Upper lobe of left lung (tissue), 6 donors: ENCODE measurements at regions not wholly inside any gene's neighbourhood (a gene's known extent, or its start where the extent isn't known, plus 50 kb on each side); places are given as distances from the start of the nearest gene placed in this dataset.

Experiments used
- ATAC-seq, 2 donors: fragments of 200-7000 bp; cut with Tn5 transposase; one replicate each; pipeline ENCODE4 v1.9.1; 2022; ENCODE audit warnings: mild to moderate bottlenecking in 2 of 2, moderate library complexity in 2 of 2; ENCODE audit not compliant: low FRiP score in 2 of 2
- DNase-seq, 2 donors: peaks; one replicate each; pipeline ENCODE4 v3.0.0-alpha.2; 2019 to 2020
- H3K27ac ChIP-seq, 4 donors: fragments of 200-600 bp; sonication (generic); one replicate each; pipeline ENCODE4 v1.5.1; 2016 to 2019
- H3K27me3 ChIP-seq, 4 donors: fragments of 200-600 bp; sonication (generic); one replicate each; pipeline ENCODE4 v1.5.1; 2017 to 2019
- H3K36me3 ChIP-seq, 4 donors: fragments of 200-600 bp; sonication (generic); one replicate each; pipeline ENCODE4 v1.5.1; 2016 to 2019
- H3K4me1 ChIP-seq, 4 donors: fragments of 200-600 bp; sonication (generic); one replicate each; pipeline ENCODE4 v1.5.1; 2018 to 2019
- H3K4me3 ChIP-seq, 4 donors: fragments of 200-600 bp; sonication (generic); one replicate each; pipeline ENCODE4 v1.5.1; 2017 to 2019; ENCODE audit warnings: mild to moderate bottlenecking in 2 of 4, moderate library complexity in 1 of 4
- H3K9me3 ChIP-seq, 4 donors: fragments of 200-600 bp; sonication (generic); one replicate each; pipeline ENCODE4 v1.5.1; 2018 to 2019
- EP300 ChIP-seq, 4 donors: sonication (generic); formaldehyde crosslinking; IDR thresholded peaks; one replicate each; pipeline ENCODE4 v1.5.1; 2017; ENCODE audit warnings: antibody characterized with exemption in 4 of 4, control low read depth in 2 of 4
- POLR2A ChIP-seq, 4 donors: fragments of 450-650 bp; IDR thresholded peaks; one replicate each; pipeline ENCODE4 v1.5.1; 2016 to 2017; ENCODE audit warnings: antibody characterized with exemption in 4 of 4, mild to moderate bottlenecking in 2 of 4
- POLR2AphosphoS5 ChIP-seq, 2 donors: sonication (generic); formaldehyde crosslinking; IDR thresholded peaks; one replicate each; pipeline ENCODE4 v1.5.1; 2017; ENCODE audit warnings: antibody characterized with exemption in 2 of 2
- WGBS, 2 donors: methylation state at CpG; one replicate each; pipeline ENCODE4 v1.1.5; 2017 to 2018; 5-methylcytosine and 5-hydroxymethylcytosine counted together
- TF ChIP-seq, protein P1 (sequence below), 6 experiments: fragments of 450-650 bp in 4 of 6; fragments of 200-600 bp in 2 of 6; sonication (generic) in 2 of 6; IDR thresholded peaks; one replicate each; pipeline ENCODE4 v1.5.1; 2016 to 2019; ENCODE audit warnings: antibody characterized with exemption in 6 of 6
- donor health status: DM: no; HTN: no; CAD: no; lungs with moderate emphysema.
- donor health status: DM: no; HTN: yes; CAD: no; lungs with severe emphysema.

DNA sequence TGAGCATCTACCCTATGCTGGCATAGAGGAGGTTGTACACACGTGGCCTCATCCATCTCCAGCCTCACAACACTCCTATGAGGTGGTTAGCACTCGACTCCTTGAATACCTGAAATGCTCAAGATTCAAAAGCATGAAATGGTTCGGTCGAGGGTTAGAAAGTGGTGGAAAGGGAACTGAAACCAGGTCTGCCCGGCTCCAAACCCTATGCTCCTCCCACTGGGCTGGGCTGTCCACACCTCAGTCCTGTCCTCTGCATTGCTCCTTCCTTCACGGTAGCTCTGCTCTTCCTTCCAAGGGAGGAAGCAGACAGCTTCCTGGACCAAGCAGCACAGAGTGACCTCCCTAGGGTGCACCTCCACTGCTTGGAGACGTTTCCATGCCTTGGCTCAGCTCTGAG, 565.2 kb upstream of the ID2 start:
- H3K4me3 ChIP-seq: no peak overlapping the region
- DNase-seq: no peak
- H3K9me3 ChIP-seq: no peaks in the 10 kb centered on the region
- no peaks in the 10 kb centered on the region for H3K36me3 ChIP-seq
- 60 to 70% methylated on average over 6 to 7 of the region's 7 CpGs for WGBS, 2 donors
- H3K4me1 ChIP-seq: peaks cover 0 to 24% (median 16%) of the 10 kb centered on the region in 4 donors
- peak in 1 of 2 donors; percentile 33 for ATAC-seq
- TF ChIP-seq POLR2AphosphoS5 (IDR thresholded peaks at IDR 0.05) (no peak), POLR2A (IDR thresholded peaks at IDR 0.05) (no peak), EP300 (IDR thresholded peaks at IDR 0.05) (no peak)
- TF ChIP-seq, protein P1, sequence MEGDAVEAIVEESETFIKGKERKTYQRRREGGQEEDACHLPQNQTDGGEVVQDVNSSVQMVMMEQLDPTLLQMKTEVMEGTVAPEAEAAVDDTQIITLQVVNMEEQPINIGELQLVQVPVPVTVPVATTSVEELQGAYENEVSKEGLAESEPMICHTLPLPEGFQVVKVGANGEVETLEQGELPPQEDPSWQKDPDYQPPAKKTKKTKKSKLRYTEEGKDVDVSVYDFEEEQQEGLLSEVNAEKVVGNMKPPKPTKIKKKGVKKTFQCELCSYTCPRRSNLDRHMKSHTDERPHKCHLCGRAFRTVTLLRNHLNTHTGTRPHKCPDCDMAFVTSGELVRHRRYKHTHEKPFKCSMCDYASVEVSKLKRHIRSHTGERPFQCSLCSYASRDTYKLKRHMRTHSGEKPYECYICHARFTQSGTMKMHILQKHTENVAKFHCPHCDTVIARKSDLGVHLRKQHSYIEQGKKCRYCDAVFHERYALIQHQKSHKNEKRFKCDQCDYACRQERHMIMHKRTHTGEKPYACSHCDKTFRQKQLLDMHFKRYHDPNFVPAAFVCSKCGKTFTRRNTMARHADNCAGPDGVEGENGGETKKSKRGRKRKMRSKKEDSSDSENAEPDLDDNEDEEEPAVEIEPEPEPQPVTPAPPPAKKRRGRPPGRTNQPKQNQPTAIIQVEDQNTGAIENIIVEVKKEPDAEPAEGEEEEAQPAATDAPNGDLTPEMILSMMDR (IDR thresholded peaks at IDR 0.05): no peak
- H3K27me3 ChIP-seq: no peaks in the 10 kb centered on the region
- H3K27ac ChIP-seq: no peak overlapping the region

DNA sequence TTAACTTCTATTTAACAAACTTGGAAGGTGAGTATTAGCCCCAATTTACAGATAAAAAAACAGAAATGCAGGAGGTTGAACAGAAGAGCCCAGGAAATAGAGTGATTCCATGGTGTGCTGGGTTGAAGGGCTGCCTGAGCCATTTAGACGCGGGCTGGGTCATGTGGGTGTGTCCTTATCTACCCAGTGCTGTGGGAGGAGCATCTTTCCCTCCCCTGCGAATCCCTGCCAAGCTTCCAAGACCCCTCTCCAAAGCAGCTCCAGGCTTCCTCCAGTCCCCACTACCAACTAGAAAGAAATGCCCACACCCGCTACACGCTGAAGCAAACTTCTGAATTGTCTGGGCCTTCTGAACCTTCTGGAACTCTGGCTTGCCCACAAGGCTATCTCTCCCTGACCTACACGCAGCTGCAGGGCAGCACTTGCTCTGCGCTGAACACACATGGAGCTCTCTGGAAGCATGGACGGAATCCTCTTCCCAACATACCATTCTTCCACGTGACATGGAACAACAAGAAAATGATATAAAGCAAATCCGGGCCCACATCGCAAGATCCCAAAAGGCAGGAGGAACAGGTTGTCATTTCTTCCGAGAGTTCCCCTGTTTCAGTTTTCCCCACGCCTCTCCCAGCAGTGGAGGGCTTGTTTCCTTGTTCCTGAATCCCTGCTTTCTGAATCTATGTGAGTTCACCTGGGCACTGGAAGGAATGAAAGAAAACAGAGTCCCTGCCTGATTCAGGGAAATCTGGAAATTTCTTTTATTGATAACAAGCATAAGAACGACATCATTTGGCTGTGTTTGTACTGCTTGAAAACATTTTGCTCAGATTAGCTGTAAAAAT, 562.7 kb upstream of the ID2 start:
- Histone ChIP-seq H3K4me3 (no peak overlapping the region), H3K36me3 (no peaks in the 10 kb centered on the region), H3K4me1 (peaks cover 0 to 29% (median 16%) of the 10 kb centered on the region in 4 donors), H3K27ac (peak overlapping the region in 3 of 4 donors; percentile 2 to 35 (median 31)), H3K27me3 (no peaks in the 10 kb centered on the region), H3K9me3 (no peaks in the 10 kb centered on the region)
- 81 to 88% methylated on average over 14 of the region's 14 CpGs for WGBS, 2 donors
- DNase-seq (no peak), ATAC-seq (no peak)
- TF ChIP-seq, protein P1 (IDR thresholded peaks at IDR 0.05): no peak
- TF ChIP-seq EP300 (IDR thresholded peaks at IDR 0.05): no peak
- no peak for TF ChIP-seq POLR2A (IDR thresholded peaks at IDR 0.05)
- TF ChIP-seq POLR2AphosphoS5 (IDR thresholded peaks at IDR 0.05): no peak

DNA sequence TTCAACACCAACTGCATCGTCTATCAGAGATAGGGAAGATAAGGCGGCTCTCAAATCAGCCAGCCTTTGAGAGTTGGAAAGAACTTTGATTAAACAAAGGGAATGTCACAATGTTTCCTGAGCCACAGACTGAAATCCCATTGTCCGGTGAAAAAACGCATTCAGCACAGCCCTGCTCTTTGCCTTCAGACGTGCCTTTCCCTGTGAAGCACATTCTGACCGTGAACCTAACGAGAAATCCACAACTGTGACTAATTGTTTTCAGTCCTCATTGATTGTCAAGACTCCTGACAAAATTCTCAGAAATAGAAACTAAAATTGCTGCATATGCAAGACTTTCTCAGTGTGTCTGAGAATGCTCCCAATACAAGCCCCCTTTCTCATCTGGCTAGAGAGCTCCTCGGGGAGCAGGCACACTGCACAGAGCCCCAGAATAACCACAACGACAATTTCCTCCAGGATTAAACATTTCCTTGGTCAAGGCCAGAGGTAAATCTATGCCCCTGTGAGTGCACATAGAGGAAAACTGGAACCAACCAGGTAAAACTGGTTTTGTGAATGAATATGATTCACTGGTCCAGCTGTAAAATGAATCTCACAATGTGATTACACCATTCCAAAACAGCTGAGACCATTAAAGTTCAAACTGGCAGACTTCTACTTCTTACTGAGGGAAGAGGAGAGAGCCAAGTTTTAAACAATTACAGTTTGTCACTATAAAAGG, 561.9 kb upstream of the ID2 start:
- no peak overlapping the region for H3K4me3 ChIP-seq
- H3K27ac ChIP-seq: peak overlapping the region in 3 of 4 donors; percentile 2 to 35 (median 31)
- no peaks in the 10 kb centered on the region for H3K9me3 ChIP-seq
- peaks cover 0 to 29% (median 16%) of the 10 kb centered on the region in 4 donors for H3K4me1 ChIP-seq
- H3K27me3 ChIP-seq: no peaks in the 10 kb centered on the region
- H3K36me3 ChIP-seq: no peaks in the 10 kb centered on the region
- ATAC-seq: peak in 1 of 2 donors; percentile 22
- no peak for TF ChIP-seq POLR2A (IDR thresholded peaks at IDR 0.05)
- no peak for TF ChIP-seq EP300 (IDR thresholded peaks at IDR 0.05)
- TF ChIP-seq POLR2AphosphoS5 (IDR thresholded peaks at IDR 0.05): no peak
- TF ChIP-seq, protein P1 (IDR thresholded peaks at IDR 0.05): no peak
- 18 to 25% methylated on average over 9 of the region's 9 CpGs for WGBS, 2 donors
- no peak for DNase-seq

DNA sequence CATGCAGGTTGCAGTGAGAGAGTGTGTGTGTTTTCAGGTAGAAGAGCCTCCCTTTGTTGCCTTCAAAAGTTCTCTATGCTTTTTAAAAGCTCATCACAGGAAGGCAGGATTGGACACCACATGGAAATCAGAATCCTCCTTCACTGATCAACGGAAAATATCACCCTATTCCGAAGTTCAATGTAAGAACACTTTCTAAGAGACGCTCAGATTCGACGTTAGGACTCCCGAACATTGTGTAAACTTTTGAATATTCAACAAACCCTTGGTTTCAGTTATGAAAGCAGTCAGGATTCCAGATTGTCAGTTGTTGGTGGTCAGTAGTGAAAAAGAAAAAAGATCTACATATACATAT, 561.4 kb upstream of the ID2 start:
- H3K4me1 ChIP-seq: peaks cover 0 to 26% (median 16%) of the 10 kb centered on the region in 4 donors
- H3K4me3 ChIP-seq: no peak overlapping the region
- H3K27me3 ChIP-seq: no peaks in the 10 kb centered on the region
- DNase-seq (no peak), ATAC-seq (no peak)
- 86 to 89% methylated on average over 6 of the region's 6 CpGs for WGBS, 2 donors
- H3K9me3 ChIP-seq: no peaks in the 10 kb centered on the region
- H3K36me3 ChIP-seq: no peaks in the 10 kb centered on the region
- H3K27ac ChIP-seq: peak overlapping the region in 1 of 4 donors; percentile 2
- TF ChIP-seq, protein P1 (IDR thresholded peaks at IDR 0.05): no peak
- no peak for TF ChIP-seq EP300 (IDR thresholded peaks at IDR 0.05)
- no peak for TF ChIP-seq POLR2A (IDR thresholded peaks at IDR 0.05)
- TF ChIP-seq POLR2AphosphoS5 (IDR thresholded peaks at IDR 0.05): no peak
